ENCODE measurements at regions not wholly inside any gene's neighbourhood (a gene's known extent, or its start where the extent isn't known, plus 50 kb on each side); places are given as distances from the start of the nearest gene placed in this dataset.

DNA sequence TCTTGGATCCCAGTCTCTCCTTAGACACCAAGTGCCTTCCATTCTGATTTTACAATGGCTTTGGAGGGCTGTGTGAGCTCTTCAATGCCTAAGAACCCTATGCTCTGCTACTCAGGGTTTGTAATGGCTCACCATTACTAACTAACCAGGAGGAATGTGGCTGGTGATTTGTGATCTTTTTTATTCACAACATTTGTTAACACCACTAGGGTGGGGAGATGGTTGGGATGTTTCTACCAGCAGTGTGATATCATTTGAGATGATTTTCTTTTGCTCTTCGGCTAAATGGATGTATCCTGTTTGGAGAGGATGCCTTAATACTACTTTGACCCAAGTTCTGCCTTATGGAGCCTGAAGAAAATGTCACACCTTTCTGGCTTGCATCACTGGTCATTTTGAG lies 226.9 kb downstream of the MFSD1 start:
- Histone ChIP-seq H3K4me3 (ENCODE audit: insufficient read depth, low read length, poor library complexity, severe bottlenecking) (no peak overlapping the region), H2AFZ (ENCODE audit: low read depth, low read length, severe bottlenecking) (no peak overlapping the region), H3K27ac (ENCODE audit: low read depth, low read length) (no peak overlapping the region), H3F3A (ENCODE audit: insufficient read depth) (no peaks in the 10 kb centered on the region), H3K9me2 (replicated peaks; ENCODE audit: insufficient read depth, low read length) (no peaks in the 10 kb centered on the region), H4K20me1 (ENCODE audit: low read depth, low read length) (no peaks in the 10 kb centered on the region), H3K36me3 (ENCODE audit: low read length) (no peaks in the 10 kb centered on the region), H3K9ac (ENCODE audit: low read length) (no peak overlapping the region), H3K4me2 (ENCODE audit: low read depth, low read length, poor library complexity, severe bottlenecking) (no peak overlapping the region), H3K79me2 (ENCODE audit: insufficient read depth, low read length) (no peaks in the 10 kb centered on the region), H3K9me3 (ENCODE audit: insufficient read depth, low read length) (no peaks in the 10 kb centered on the region), H3K27me3 (ENCODE audit: low read length) (no peaks in the 10 kb centered on the region)
- TF ChIP-seq EZH2phosphoT487 (conservative IDR thresholded peaks at IDR 0.05; ENCODE audit: low read length): no peak
- TF ChIP-seq, protein P1, sequence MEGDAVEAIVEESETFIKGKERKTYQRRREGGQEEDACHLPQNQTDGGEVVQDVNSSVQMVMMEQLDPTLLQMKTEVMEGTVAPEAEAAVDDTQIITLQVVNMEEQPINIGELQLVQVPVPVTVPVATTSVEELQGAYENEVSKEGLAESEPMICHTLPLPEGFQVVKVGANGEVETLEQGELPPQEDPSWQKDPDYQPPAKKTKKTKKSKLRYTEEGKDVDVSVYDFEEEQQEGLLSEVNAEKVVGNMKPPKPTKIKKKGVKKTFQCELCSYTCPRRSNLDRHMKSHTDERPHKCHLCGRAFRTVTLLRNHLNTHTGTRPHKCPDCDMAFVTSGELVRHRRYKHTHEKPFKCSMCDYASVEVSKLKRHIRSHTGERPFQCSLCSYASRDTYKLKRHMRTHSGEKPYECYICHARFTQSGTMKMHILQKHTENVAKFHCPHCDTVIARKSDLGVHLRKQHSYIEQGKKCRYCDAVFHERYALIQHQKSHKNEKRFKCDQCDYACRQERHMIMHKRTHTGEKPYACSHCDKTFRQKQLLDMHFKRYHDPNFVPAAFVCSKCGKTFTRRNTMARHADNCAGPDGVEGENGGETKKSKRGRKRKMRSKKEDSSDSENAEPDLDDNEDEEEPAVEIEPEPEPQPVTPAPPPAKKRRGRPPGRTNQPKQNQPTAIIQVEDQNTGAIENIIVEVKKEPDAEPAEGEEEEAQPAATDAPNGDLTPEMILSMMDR (IDR thresholded peaks at IDR 0.05; ENCODE audit: insufficient read depth, low read length, poor library complexity, severe bottlenecking): no peak

DNA sequence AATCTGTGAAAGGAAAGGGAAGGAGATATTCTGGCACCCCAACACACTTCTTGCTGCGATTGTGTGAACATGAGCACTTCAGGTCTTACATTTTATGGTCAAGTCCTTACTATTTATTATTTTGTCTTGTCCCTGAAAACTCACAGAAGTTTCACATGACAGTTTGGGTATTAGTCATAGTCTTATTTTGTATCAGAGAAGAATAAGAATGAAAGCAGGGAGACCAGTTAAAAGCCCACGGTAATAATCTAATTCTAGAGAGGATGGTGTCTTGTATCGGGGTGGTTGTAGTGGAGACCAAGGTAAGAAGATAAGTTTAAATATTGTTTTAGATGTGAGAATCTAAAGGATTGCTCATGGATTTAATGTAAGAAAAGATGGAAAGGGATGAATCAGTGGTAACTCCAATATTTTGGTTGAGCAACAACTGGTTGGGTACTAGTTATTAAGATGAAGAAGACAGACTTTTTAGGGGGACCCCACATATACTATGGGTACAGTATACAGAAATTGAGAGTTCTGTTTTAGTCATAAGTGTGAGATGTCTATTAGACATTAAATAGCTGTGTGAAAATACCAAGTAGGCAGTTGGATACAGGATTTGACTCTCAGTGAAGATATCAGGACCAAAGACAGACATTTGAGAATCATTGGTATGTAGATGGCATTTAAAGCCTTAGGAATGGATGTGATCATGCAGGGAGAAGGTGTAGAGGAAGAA lies 227.6 kb downstream of the MFSD1 start:
- H3K27me3 ChIP-seq (ENCODE audit: low read length): no peaks in the 10 kb centered on the region
- no peaks in the 10 kb centered on the region for H3K9me3 ChIP-seq (ENCODE audit: insufficient read depth, low read length)
- no peak overlapping the region for H3K4me3 ChIP-seq (ENCODE audit: insufficient read depth, low read length, poor library complexity, severe bottlenecking)
- no peak overlapping the region for H3K27ac ChIP-seq (ENCODE audit: low read depth, low read length)
- H3K9me2 ChIP-seq (replicated peaks; ENCODE audit: insufficient read depth, low read length): no peaks in the 10 kb centered on the region
- H3K79me2 ChIP-seq (ENCODE audit: insufficient read depth, low read length): no peaks in the 10 kb centered on the region
- no peaks in the 10 kb centered on the region for H3F3A ChIP-seq (ENCODE audit: insufficient read depth)
- H3K4me2 ChIP-seq (ENCODE audit: low read depth, low read length, poor library complexity, severe bottlenecking): no peak overlapping the region
- no peak for TF ChIP-seq EZH2phosphoT487 (conservative IDR thresholded peaks at IDR 0.05; ENCODE audit: low read length)
- TF ChIP-seq, protein P1 (IDR thresholded peaks at IDR 0.05; ENCODE audit: insufficient read depth, low read length, poor library complexity, severe bottlenecking): no peak
- H3K9ac ChIP-seq (ENCODE audit: low read length): no peak overlapping the region
- H3K36me3 ChIP-seq (ENCODE audit: low read length): no peaks in the 10 kb centered on the region
- no peak overlapping the region for H2AFZ ChIP-seq (ENCODE audit: low read depth, low read length, severe bottlenecking)
- H4K20me1 ChIP-seq (ENCODE audit: low read depth, low read length): no peaks in the 10 kb centered on the region

DNA sequence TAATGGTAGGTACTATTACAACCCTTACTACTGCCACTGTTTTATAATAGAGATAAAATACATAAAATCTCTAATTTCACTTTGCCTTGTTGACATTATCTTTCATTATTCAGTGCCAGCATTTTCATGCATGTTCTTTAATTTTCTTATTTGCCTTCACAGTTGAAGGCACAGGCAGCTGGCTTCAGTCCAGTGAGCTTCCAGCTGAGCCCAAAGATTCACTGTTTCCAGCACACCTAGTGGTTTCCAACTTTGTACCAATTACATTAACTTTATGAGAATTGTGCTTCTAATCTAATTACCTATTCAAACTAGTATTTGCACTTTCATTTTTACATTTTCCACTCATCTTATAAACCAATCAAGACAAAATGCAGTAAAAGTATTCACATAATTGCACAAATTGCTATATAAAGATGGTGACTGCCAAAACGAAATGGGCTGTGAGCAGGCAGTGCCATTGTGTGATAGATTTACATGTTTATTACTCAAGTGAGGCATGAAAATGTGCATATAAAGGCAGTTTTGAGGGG lies 228.3 kb downstream of the MFSD1 start:
- H3K9ac ChIP-seq (ENCODE audit: low read length): no peak overlapping the region
- H3K4me2 ChIP-seq (ENCODE audit: low read depth, low read length, poor library complexity, severe bottlenecking): no peak overlapping the region
- no peaks in the 10 kb centered on the region for H3K9me2 ChIP-seq (replicated peaks; ENCODE audit: insufficient read depth, low read length)
- H4K20me1 ChIP-seq (ENCODE audit: low read depth, low read length): no peaks in the 10 kb centered on the region
- H3K9me3 ChIP-seq (ENCODE audit: insufficient read depth, low read length): no peaks in the 10 kb centered on the region
- H3K36me3 ChIP-seq (ENCODE audit: low read length): no peaks in the 10 kb centered on the region
- TF ChIP-seq, protein P1 (IDR thresholded peaks at IDR 0.05; ENCODE audit: insufficient read depth, low read length, poor library complexity, severe bottlenecking): no peak
- no peak overlapping the region for H3K27ac ChIP-seq (ENCODE audit: low read depth, low read length)
- H3K27me3 ChIP-seq (ENCODE audit: low read length): no peaks in the 10 kb centered on the region
- H3F3A ChIP-seq (ENCODE audit: insufficient read depth): no peaks in the 10 kb centered on the region
- H2AFZ ChIP-seq (ENCODE audit: low read depth, low read length, severe bottlenecking): no peak overlapping the region
- no peak overlapping the region for H3K4me3 ChIP-seq (ENCODE audit: insufficient read depth, low read length, poor library complexity, severe bottlenecking)
- no peaks in the 10 kb centered on the region for H3K79me2 ChIP-seq (ENCODE audit: insufficient read depth, low read length)

Data from SU-DHL-6 (cell line).